C4-2B (cell line): ENCODE measurements at regions not wholly inside any gene's neighbourhood (a gene's known extent, or its start where the extent isn't known, plus 50 kb on each side); places are given as distances from the start of the nearest gene placed in this dataset.

Experiments
- ZFX ChIP-seq: fragments of 450-650 bp; IDR thresholded peaks from 2 replicates; pipeline ENCODE4 v1.6.1; 2017
- TF ChIP-seq, protein P1 (sequence below): fragments of 450-650 bp; conservative IDR thresholded peaks from 2 replicates; pipeline ENCODE4 v1.5.1; 2017; ENCODE audit warnings: mild to moderate bottlenecking

DNA sequence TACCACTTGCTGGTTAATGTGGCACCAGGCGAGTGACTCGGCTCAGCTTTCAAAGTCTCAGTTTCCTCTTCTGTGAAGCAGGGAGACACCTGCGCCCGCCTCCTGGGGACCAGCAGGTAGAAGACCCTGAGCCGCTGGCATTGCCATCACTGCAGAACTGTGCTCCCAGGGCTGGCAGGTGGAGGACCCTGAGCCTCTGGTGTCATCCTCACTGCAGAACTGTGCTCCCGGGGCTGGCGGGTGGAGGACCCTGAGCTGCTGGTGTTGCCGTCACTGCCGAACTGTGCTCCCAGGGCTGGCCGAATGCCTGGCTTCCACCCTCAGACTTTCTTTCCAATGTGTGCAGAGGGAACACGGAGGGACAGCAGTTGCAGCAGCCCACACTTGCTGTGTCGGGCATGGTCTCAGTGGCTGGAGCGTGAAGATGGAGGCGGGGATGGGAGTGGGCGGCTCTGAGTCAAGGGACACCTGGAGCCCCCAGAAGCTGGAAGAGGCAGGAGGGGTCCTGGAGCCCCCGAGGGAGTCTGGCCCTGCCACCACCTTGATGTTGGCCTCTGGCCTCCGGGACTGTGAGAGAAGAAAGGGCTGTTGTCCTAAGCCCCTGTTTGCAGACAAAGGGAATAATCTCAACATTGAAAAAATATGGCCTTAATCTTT lies 75.8 kb upstream of the METTL9 start:
- TF ChIP-seq, protein P1, sequence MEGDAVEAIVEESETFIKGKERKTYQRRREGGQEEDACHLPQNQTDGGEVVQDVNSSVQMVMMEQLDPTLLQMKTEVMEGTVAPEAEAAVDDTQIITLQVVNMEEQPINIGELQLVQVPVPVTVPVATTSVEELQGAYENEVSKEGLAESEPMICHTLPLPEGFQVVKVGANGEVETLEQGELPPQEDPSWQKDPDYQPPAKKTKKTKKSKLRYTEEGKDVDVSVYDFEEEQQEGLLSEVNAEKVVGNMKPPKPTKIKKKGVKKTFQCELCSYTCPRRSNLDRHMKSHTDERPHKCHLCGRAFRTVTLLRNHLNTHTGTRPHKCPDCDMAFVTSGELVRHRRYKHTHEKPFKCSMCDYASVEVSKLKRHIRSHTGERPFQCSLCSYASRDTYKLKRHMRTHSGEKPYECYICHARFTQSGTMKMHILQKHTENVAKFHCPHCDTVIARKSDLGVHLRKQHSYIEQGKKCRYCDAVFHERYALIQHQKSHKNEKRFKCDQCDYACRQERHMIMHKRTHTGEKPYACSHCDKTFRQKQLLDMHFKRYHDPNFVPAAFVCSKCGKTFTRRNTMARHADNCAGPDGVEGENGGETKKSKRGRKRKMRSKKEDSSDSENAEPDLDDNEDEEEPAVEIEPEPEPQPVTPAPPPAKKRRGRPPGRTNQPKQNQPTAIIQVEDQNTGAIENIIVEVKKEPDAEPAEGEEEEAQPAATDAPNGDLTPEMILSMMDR = no peak
- no peak for TF ChIP-seq ZFX
